OCI-LY3 (cell line): ENCODE measurements at regions not wholly inside any gene's neighbourhood (a gene's known extent, or its start where the extent isn't known, plus 50 kb on each side); places are given as distances from the start of the nearest gene placed in this dataset.

ENCODE experiments used
- EZH2phosphoT487 ChIP-seq: fragments of 200-600 bp; shearing (Covaris generic); IDR thresholded peaks from 2 replicates; pipeline ENCODE4 v1.6.1; 2018; ENCODE audit warnings: antibody characterized with exemption, mixed run types, low read depth
- TF ChIP-seq, protein P1 (sequence below): fragments of 200-600, 300-600 bp; sonication (generic); IDR thresholded peaks from 2 replicates; pipeline ENCODE4 v1.5.1; 2014; ENCODE audit warnings: antibody characterized with exemption, low read length, low read depth

DNA sequence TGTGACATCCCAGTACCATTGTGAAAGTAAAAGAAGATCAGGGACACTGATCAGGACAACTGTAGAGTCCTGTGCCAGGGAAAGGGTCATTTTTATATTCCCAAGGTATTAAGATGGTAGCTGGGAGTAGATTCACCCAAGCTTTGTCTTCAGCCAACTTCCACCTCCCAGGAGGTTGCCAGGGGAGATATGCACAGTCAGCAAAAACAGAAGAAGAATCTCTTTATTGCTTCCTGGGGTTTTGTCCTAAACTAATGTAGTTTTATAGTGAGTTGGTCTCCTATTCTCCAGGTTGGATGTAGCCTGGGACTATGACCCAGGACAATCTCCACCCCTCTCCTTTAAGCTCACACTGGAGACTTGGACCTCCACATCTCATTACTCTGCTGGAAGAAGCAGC, 139.2 kb downstream of the RAMP3 start:
- TF ChIP-seq, protein P1, sequence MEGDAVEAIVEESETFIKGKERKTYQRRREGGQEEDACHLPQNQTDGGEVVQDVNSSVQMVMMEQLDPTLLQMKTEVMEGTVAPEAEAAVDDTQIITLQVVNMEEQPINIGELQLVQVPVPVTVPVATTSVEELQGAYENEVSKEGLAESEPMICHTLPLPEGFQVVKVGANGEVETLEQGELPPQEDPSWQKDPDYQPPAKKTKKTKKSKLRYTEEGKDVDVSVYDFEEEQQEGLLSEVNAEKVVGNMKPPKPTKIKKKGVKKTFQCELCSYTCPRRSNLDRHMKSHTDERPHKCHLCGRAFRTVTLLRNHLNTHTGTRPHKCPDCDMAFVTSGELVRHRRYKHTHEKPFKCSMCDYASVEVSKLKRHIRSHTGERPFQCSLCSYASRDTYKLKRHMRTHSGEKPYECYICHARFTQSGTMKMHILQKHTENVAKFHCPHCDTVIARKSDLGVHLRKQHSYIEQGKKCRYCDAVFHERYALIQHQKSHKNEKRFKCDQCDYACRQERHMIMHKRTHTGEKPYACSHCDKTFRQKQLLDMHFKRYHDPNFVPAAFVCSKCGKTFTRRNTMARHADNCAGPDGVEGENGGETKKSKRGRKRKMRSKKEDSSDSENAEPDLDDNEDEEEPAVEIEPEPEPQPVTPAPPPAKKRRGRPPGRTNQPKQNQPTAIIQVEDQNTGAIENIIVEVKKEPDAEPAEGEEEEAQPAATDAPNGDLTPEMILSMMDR, result no peak
- TF ChIP-seq EZH2phosphoT487, result no peak
